GM19397 (cell line): ENCODE measurements at regions not wholly inside any gene's neighbourhood (a gene's known extent, or its start where the extent isn't known, plus 50 kb on each side); places are given as distances from the start of the nearest gene placed in this dataset.

Experiments used
- ATAC-seq: cut with Tn5 transposase; IDR thresholded peaks from one replicate; pipeline ENCODE4 v1.9.1; 2021; ENCODE audit warnings: mild to moderate bottlenecking, moderate library complexity; ENCODE audit not compliant: unreplicated experiment

DNA sequence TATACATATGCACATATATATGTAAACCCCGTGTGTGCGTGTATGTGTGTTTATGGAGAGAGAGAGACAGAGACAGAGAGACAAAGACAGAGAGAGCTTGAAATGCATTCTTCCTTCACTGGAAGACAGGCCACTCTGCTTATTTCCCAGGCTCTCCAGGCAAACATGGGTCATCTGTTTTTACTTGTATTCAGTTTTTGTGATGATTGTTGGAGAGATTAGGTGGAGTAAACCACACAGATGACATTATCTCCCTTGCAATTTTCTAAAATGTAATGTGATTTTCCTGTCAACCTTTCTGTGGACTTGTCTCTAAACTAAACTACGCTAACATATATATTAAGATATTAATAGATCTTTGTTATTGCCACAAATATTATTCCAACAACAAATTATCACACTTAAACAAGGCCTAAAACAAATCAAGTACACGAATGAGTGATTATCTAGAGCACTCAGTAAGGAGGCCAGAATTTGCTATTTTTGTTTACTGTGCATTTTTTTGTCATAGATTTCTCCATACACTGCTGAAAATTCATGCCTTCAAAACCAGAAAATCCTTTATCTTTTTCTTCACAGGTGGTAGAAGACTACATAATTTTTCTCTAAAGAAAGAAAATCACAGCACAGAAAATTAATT is 251.8 kb upstream of the SLIT2 start:
- no peak for ATAC-seq

DNA sequence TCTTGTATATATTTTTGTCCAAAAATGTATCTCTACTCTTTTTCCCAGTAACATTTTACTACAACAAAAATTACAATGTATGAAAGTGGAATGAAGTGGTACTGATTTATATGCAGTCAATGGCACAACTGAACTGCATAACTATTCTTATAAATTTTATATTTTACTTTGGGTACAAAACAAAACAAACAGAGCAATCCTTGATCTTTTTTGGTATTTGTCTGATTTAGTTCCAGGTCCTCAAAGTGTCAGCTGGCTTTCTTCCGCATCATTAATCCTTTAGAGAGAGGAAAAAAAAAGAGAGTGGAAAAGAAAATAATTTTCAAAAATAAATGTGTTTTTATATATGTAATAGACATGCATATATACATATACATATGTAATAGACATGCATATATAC is 252.4 kb upstream of the SLIT2 start:
- no peak for ATAC-seq

DNA sequence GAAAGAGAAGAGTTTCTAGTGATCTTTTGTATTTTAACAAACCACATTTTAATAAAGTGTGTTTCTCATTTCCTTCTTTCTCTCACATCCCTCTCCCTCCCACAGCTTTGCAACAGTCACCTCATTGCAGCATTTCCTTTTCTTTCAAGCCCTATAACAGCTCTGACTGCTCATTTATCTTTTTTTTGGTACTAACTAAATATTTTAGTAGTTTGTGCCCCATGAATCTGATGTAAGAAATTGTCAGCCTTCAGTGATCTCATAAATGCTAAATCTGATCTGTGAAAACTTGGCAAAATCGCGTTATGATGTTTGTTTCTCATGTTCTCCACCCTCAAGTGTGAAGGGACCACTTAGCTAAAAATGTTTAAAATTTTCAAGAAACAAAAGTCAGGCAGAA is 258.5 kb upstream of the SLIT2 start:
- no peak for ATAC-seq

DNA sequence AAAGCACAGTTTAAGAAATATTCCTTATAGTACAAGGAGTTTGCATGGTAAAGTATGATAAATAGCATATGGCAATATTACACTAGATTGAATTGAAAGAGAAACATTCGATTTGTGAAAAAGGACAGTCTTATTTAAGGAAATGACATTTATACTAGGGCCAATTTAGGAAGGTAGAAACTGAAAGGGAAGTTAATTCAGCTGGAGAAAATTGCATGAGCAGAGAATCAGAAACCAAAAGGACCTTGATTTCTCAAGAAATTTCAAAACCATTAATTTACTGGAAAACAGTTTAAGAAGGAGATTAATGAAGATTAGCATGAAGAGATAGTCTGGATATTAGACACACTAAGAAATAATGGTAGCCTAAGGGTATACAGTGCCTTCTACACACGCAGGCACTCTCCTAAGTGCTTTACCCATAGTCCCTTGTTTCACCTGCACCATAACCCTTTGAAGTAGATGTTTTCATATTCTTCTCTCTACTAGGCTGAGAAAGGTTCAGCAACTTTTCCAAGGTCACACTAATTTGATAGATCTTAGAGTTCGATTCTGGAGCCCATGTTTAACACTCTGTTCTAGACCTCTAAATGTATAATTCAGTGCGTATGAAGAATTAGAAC is 259.1 kb upstream of the SLIT2 start:
- no peak for ATAC-seq

DNA sequence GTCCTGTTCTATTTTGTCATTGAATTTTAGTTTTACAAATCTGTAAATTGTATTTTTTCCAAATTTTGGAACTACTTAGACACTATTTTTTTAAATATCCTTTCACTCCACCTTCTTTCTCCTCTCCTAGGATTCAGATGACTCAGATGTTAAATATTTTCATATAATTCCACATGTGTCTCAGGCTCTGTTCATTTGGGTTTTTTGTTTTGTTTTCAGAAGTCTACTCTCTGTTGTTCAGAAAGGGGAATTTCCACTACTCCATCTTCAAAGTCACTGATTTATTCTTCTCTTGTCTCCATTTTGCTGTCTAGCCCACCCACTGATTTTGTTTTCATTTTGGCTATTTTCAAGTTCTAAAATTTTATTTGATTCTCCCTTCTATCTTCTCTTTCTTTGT is 264.0 kb upstream of the SLIT2 start:
- no peak for ATAC-seq

DNA sequence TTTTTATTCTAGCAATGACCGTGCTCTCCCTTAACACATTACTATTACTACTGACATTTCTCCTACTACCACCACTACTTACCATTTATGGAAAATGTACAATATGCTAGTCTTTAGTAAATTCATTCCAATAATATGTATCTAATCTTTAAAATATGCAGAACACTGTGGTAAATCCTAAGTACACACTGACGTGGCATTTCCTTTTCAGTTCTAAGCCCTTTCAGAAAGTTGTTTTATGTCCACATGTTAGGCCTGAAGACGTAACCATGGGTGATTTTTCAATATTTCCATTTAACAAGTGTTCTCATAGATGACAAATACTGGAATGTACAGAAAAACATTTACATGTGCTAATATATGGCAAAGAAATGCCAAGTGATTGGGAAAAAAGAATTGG is 268.6 kb upstream of the SLIT2 start:
- ATAC-seq = no peak

DNA sequence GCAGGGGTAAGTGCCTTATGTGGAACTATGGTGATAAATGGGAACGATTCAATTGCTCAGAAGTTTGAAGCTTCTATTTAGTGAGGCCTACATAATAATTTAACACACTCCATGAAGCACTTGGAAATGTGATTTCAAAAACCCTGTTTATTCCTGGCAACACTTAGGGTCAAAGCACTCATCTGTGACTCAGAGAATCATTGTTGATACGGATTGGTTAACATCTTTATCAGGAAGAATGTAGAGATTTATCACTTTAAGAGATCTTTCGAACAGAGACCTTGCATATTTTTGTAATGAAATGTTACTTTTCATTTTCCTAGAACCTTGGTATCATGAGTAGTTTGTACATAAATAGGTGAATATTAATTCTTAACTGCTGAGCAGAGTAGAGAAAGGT is 269.1 kb upstream of the SLIT2 start:
- no peak for ATAC-seq

DNA sequence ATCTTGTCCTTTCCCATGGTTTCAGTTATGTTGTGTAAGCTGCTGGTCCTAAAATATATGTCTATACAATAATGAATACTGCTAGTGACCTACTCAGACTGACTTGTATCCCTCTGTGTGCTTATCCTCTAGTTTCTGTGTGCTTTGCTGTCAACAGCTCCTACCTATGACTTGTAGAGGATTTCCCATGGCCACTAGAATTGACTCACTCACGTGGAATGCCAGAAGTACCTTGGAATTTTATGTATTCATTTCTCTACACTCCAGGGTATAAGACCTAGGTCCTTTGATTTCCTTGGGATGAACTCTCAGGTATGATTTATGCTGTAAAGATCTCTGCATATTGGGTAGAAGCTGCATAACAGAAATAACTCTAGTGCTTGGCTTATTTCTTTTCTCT is 279.9 kb upstream of the SLIT2 start:
- no peak for ATAC-seq

DNA sequence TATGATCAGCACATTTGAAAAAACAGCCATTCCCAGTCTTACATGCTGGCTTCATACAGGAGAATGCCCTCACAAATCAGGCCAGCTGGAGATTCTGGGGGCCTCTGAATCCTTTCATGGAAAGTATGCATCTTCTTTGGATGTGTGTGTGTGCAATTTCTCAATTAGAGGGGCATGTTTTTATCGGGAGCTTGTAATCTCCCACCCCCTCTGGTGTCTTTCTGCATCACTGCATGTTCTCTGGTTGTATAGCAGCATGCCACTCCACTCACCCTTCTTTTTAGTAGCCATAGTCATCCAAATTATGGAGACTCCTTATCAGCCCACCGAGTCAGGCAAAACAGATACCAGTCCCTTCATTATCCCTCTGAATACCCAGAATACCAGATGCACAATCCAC is 282.2 kb upstream of the SLIT2 start:
- ATAC-seq = no peak

DNA sequence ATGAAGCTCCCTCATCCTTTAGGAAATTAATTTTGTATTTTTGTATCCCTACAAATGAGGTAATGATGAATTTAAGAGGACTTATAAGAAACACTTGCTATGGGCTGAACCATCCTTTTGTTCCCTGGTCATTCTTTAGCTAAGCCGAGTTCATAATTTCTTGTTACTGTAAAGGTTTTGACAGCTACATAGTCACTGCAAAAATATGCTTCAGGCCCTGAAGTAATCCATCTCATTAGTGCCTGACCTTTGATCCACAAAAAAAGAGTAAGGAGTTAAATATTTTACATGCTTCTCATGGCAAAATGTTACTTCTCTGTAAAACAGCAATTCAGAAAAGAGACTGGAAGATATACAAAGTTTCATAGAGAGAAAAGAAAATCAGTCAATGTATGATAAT is 290.6 kb upstream of the SLIT2 start:
- ATAC-seq = no peak

DNA sequence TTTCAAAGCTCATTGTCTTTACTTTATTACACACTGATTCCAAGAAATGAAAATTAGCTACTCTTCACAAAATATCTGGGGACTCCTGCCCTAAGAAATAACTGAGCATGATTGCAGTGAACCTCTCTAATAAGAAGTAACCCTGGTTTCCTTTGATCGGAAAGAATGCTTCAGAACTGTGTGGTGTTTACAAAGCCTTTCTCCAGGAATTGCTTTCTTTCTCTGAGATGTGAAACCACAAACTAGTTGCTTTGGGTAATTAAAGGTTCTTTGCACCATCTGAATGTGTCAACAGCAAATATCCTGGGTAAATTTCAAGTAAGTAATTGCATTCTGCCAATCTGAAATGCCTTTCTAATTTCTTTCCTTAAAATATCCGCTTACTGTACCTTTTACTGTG is 292.9 kb upstream of the SLIT2 start:
- ATAC-seq = no peak

DNA sequence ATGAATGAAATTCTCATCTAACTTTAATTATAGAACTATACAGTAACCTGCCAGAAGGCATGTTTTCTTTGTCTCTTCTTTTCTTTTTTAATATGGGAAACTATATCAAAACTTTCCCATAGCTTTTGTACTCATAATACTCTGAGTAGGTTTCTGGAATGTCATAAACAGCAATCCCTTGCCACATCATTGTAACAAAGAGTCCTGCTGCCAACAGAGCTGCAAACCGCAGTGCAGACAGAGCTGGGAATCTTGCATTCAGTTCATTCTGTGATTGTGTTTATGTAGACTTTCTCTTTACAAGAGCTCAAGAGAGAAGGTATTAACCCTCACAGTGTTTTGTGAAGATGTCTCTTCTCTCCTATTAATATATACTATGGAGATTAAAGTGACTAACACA is 304.4 kb upstream of the SLIT2 start:
- ATAC-seq = no peak

DNA sequence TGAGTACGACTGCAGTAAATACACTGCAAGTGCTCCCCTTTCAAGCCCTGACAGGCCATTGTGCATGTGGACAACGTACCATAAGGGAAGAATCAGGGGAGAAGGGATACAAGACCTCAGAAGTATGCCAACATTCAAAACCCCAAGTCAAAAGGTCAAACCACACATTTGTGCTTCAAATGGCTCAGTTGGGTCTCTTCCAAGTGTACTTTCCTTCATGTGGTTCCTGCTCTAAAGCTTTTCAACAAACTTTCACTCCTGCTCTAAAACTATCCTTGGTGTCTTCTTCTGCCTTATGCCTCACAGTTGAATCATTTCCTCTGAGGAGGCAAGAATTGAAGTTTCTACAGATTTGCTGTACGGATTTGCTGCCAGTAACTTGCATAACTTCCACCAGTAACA is 305.7 kb upstream of the SLIT2 start:
- ATAC-seq = no peak

DNA sequence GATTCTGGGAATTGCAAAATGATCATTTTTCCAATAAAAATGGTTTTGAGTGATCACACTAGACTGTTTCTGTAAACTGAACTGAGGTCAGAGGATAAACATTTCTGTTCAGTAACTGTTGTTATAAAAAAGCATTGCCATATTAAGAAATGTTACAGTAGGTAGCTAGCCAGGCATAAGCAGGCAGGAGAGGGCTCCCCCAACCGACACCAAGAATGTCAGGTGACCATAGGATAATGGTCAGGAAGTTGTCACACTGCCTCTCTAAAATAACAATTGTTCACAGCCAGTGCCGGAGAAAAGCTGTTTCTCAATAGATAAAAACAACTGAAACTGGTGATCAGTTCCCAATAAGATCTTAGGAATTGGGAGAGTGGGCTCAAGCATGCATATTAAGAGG is 306.2 kb upstream of the SLIT2 start:
- no peak for ATAC-seq

DNA sequence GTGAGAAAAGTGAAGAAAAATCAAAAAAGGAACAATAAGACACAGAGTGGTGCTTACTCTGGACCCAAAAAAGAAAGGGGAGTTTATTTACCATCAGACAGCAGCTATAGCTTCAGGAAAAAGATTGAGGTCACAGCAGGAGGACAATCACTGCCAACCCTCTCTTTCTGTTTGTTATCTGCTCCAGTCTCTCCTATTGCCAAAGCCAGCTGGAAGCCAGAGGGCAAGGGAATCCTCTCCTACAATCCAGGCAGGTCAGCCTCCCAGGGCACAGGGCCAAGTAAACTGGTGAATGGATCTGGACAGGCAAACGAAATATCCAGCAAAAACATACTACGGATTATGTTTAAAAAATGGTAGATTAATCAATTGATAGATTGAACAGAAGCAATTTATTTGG is 306.9 kb upstream of the SLIT2 start:
- no peak for ATAC-seq

DNA sequence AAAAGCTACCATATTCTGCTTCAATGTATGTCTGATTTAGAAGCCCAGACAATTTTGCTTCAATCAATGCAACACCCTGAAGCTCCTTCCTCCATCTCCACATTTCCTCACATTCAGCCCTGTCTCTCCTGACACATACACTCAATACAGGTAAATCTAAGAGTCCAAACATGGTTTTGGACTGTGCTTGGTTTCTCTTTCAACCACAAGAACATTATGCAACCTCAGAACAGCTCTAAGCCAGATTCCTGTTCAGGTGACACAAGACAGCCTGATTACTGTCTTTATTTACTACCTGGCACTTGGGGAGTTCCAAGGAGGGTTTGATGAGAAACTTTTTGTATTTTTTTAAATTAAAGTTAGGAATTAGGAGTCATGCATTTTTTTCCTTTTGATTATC is 307.5 kb upstream of the SLIT2 start:
- ATAC-seq = no peak

DNA sequence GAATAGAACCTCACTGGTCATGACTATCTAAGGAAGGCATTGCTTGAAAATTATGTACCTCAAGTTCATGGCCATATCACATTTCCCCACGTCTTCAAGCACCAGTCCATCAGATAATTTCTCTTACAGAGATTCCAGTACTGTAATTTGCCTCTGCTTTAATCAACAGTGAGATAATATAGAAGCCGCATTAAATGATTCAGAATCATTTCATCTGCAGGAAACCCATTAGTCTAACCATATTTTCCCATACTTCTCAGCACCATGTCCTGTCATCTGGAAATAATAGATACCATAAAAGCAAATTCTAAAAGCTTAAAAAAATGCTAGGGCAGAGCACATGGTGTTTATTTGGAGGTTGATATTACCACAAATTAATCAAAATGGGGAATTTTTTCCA is 310.3 kb upstream of the SLIT2 start:
- no peak for ATAC-seq

DNA sequence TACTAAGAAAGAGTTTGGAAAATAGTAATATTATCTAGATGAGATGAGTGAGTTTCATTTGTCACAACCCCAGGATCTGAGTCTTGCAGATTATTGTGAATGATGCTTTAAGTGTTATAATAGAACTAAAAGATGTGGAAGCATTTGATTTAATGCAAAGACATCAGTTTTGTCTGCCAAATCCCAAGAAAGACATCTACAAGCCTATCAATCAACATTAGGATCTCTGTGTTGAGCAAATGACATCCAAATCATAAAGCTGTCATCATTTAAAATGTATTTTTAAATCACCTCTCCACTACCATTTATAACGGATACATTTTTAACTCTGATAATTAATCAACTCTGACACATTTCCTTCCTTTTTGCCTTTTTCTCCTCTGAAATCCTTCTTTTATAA is 310.8 kb upstream of the SLIT2 start:
- no peak for ATAC-seq

DNA sequence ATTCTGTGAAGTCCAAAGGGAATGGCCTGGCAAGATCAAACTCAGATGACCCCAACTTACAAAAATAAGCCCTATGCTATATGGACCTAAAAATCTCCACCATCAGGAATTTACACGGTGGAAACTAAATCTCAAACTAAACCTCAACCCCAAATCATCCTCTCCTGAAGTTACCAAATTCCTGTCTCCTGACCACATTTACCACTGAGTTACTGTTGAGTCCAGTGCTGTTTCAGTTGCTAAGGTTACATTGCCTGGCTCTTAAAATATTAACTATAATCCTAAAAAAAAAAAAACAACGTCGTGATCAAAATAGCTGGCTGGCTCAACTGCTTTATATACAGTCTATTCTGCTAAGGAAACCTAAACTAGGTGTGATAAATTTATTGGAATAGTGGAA is 315.2 kb upstream of the SLIT2 start:
- no peak for ATAC-seq

DNA sequence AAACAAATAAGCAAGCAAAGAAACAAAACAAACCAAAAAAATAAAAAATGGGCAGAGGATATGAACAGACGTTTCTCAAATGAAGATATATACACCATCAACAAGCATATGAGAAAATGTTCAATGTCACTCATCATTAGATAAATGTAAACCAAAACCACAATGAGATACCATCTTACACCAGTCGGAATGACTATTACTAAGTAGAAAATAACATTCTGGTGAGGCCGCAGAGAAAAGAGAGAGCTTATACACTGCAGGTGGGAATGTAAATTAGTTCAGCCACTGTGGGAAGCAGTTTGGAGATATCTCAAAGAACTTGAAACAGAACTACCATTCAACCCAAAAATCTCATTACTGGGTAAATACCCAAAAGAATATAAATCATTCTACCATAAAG is 321.0 kb upstream of the SLIT2 start:
- ATAC-seq = no peak

DNA sequence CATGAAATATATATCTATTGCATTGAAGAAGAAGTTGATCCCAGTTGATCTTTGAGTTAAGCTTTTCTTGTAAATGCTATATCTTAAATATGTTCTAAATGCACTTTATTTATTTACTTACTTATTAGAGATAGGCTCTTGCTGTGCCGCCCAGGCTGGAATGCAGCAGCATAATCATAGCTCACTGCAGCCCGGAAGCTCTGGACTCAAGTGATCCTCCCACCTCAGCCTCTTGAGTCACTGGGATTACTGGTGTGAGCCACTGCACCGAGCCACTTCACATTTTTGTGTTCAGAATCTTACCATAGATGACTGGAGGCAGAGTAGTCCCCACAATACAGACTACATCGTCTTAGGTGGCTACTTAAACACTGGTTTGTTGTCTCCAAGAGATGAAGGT is 324.3 kb upstream of the SLIT2 start:
- ATAC-seq = no peak

DNA sequence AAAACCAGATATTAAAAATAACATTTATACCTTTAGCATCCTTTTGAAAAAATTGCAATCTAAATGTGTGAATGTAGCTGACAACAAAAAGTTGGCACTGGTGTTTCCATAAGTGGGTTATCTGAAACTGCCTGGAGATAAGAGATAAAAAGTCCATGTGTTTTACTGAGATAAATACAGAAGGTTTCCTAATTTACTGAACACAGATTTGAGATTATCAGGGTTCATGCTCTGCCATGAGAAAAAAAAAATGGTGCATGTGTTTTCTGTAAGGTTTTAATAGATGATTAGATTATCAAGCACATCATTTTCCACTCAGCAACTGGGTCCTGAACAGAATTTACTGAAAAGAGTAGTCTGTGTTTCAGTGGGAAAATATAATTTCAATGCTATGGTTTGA is 326.2 kb upstream of the SLIT2 start:
- ATAC-seq = no peak

DNA sequence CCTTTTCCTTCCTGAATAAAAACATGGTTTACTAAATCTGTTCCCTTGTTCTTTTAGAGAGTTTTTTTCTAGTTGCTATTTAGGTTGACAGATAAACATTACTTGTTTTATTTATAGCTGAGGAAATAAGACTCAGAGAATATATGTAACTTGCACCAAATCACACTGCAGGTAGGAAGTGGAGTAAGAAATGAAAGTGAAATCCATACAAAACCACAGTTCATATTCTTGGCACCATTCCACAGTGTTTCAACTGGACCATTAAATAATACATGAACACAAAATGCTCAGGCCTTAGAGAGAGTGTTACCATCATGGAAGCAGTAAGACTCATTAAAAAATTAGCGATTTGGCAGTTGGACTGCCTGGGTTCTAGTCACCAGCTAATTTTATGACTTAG is 326.9 kb upstream of the SLIT2 start:
- no peak for ATAC-seq
